ENCODE measurements at regions not wholly inside any gene's neighbourhood (a gene's known extent, or its start where the extent isn't known, plus 50 kb on each side); places are given as distances from the start of the nearest gene placed in this dataset.

- TF ChIP-seq NKRF (conservative IDR thresholded peaks at IDR 0.05) (no peak), MYB (IDR thresholded peaks at IDR 0.05; ENCODE audit: borderline replicate concordance, low read depth, low read length) (no peak)
These were observed 173.3 kb downstream of the RFX6 start (continued) for GRCh38 chr6:117050301-117050700.

DNA sequence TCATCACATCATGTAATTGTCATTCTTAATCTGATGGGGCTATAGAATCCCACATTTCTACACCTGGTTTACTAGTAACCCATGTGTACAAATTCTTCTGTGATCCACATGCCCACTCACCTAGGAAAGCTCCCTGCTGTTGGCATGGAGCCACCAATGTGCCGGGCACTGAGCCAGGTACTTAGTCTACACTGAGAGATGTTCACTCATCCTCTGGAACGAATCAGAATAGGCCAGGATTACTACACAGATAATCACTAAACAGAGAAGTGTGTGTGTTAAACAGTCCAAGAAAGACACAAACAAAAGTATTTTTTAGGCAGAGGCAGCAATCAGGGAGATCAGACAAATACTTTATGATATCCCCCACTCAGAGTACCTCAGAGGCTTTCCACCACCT is 193.2 kb upstream of the VGLL2 start:
- in situ Hi-C loops (cut with MboI) = no loop called here
- no peaks in the 10 kb centered on the region for H3K4me1 ChIP-seq (ENCODE audit: control insufficient read depth, insufficient read depth, low read length)
- H3K27me3 ChIP-seq (replicated peaks in 1 of 2; ENCODE audit: control insufficient read depth in 2 of 2, insufficient read depth in 2 of 2, low read length in 1 of 2) = no peaks in the 10 kb centered on the region
- no peaks in the 10 kb centered on the region for H3K36me3 ChIP-seq (ENCODE audit: control insufficient read depth in 2 of 2, insufficient read depth in 2 of 2, low read length in 1 of 2)
- no peak overlapping the region for H3K27ac ChIP-seq (ENCODE audit: control insufficient read depth, insufficient read depth)
- intact Hi-C loops (cut with micrococcal nuclease; ENCODE audit: unreplicated experiment) = no loop called here
- no peak overlapping the region for H3K4me3 ChIP-seq
- ChIA-PET POLR2A (no interaction called here), RAD21 (ENCODE audit: unreplicated experiment) (no interaction called here), CTCF (no interaction called here), SMC1A (ENCODE audit: uncharacterized antibody, unreplicated experiment) (no interaction called here)
- no peak for FAIRE-seq
- no peak overlapping the region for H3K4me2 ChIP-seq (ENCODE audit: control insufficient read depth, insufficient read depth)
- ATAC-seq = no peak
- H2AFZ ChIP-seq (ENCODE audit: control insufficient read depth, low read depth, low read length) = no peak overlapping the region
- H3K9ac ChIP-seq (ENCODE audit: control insufficient read depth, insufficient read depth, low read length) = no peak overlapping the region
- BruUV-seq (replicated peaks) = no TSS peak
- 0% methylated on average over 2 of the region's 2 CpGs for WGBS (ENCODE audit: insufficient coverage, insufficient replicate concordance, low lambda C conversion rate, missing lambda C conversion rate)
- no peaks in the 10 kb centered on the region for H3K79me2 ChIP-seq (ENCODE audit: control insufficient read depth, insufficient read depth, low read length)
- DNase-seq (ENCODE audit: low read depth, low spot score) = no peak
- H4K20me1 ChIP-seq (ENCODE audit: control insufficient read depth, insufficient read depth) = no peaks in the 10 kb centered on the region
- TF ChIP-seq MEF2A (IDR thresholded peaks at IDR 0.05; ENCODE audit: insufficient read depth, low read depth, low read length) = no peak
- TF ChIP-seq STAT1 (conservative IDR thresholded peaks at IDR 0.05) = no peak
- no peak for TF ChIP-seq SUZ12 (IDR thresholded peaks at IDR 0.05; ENCODE audit: unreplicated experiment)
- TF ChIP-seq SREBF1 (IDR thresholded peaks at IDR 0.05; ENCODE audit: low read length) = no peak
- TF ChIP-seq IRF3 (IDR thresholded peaks at IDR 0.05) = no peak
- no peak for TF ChIP-seq FOXM1 (IDR thresholded peaks at IDR 0.05; ENCODE audit: low read depth, low read length)
- TF ChIP-seq MXI1 (IDR thresholded peaks at IDR 0.05; ENCODE audit: low read depth, low read length) = no peak
- TF ChIP-seq ZNF207 (IDR thresholded peaks at IDR 0.05; ENCODE audit: borderline replicate concordance) = no peak
- TF ChIP-seq BRCA1 (IDR thresholded peaks at IDR 0.05; ENCODE audit: low read depth, low read length) = no peak
- no peaks in the 10 kb centered on the region for H3K9me3 ChIP-seq (replicated peaks; ENCODE audit: control insufficient read depth, insufficient read depth, low read length)
